ENCODE measurements at regions not wholly inside any gene's neighbourhood (a gene's known extent, or its start where the extent isn't known, plus 50 kb on each side); places are given as distances from the start of the nearest gene placed in this dataset.

GRCh38 chr4:53809816-53810215 is 218.5 kb upstream of the LNX1 start:
- DNase-seq, result no peak

GRCh38 chr4:53805291-53805690 is 214.0 kb upstream of the LNX1 start:
- DNase-seq, result no peak

- peak; percentile 9 for DNase-seq
Measured at GRCh38 chr4:53804719-53805118, 213.4 kb upstream of the LNX1 start.

DNA sequence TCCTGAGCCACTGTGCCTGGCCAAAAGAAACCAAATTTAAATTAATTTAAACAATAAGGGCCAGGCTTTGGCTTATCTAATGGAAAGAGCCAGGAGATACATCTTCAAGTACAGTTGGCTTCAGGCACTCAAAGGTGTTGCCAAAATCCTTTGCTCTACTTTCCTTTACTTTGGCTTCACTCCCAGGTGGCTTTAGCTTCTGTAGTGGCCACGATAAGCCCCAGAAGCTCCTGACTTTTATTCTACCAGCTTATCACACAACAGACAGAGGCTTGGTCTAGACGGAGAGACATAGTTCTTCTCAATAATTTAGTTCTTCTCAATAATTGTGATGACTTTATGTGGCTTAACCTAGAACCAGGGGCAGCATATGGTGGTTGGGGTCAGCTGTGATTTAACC is 211.2 kb upstream of the LNX1 start:
- DNase-seq, result no peak

DNA sequence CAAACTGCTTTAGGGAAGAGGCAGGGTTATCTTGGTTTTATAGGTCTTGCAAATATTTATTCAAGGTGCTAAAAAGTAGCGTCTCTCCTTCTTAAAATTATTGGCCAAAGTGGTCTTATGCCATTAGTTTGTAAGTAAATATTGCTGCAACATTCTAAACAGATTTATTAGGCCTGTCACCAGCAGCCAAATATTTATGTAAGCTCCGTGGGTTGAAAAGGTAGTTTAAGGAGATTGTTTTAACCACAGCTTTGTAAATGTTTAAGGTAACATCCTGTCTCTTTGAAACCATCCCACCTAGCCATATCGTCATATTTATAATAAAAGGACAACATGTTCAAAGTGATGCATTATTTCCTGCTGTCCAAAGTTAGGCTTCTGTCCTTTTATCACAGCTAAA is 210.1 kb upstream of the LNX1 start:
- no peak for DNase-seq

GRCh38 chr4:53800741-53801140 is 209.5 kb upstream of the LNX1 start:
- DNase-seq, result no peak

- DNase-seq, result no peak
Measured at GRCh38 chr4:53793096-53793495, 201.8 kb upstream of the LNX1 start.

DNA sequence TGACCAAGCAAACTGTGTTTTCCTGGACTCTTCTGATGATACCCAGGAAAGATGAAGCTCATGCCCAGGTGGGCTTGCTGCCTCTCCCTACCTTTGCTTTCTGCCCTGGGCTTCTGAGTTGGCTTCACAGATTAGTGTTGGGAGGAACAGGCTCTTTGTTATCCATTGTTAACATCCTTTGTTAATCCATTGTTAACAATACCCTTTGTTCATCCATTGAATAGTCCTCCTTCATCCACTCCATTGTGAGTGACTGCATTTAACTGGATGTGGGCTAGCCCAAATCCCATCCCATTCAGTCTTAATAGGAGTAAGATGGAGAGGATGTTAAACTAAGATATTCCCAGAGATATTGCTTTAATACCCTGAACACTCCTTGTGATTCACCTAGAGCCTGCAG is 199.0 kb upstream of the LNX1 start:
- no peak for DNase-seq

GRCh38 chr4:53788621-53789020 is 197.3 kb upstream of the LNX1 start:
- no peak for DNase-seq

- no peak for DNase-seq
Measured at GRCh38 chr4:53788011-53788410, 196.7 kb upstream of the LNX1 start.

- DNase-seq, result no peak
Measured at GRCh38 chr4:53786632-53787031, 195.3 kb upstream of the LNX1 start.

DNA sequence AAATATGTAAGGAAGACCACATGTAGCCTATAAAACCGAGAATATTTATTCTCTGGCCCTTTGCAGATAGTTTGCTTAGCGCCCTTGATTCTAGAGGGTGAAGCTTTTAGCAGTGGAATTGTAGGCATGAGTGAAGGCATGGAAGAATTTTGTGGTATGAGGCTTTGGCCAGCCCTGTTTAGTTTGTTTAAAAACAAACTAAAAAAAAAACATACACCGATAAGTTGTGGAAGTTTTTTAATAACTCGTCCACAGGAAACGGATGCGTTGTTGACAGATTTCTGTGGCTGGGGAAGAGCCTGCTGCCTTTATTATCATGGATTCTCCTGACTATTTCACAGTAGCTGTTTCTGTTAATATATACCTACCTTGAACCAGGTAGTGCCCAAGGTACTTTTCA is 194.7 kb upstream of the LNX1 start:
- DNase-seq, result no peak

DNA sequence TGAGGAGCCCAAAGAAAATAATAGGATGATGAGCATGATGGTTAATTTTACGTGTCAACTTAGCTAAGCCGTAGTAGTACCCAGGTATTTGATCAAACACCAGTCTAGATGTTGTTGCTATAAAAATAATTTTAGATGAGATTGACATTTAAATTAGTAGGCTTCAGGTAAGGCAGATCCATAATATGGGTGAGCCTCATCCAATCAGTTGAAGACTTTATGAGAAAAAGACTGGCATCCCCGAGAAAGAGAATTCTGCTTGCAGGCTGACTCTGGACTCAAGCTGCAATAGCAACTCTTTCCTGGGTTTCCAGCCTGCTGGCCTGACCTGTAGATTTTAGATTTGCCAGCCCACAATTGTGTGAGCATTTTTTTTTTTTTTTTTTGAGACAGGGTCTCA is 192.8 kb upstream of the LNX1 start:
- no peak for DNase-seq

GRCh38 chr4:53783208-53783859 is 192.0 kb upstream of the LNX1 start:
- DNase-seq, result no peak

DNA sequence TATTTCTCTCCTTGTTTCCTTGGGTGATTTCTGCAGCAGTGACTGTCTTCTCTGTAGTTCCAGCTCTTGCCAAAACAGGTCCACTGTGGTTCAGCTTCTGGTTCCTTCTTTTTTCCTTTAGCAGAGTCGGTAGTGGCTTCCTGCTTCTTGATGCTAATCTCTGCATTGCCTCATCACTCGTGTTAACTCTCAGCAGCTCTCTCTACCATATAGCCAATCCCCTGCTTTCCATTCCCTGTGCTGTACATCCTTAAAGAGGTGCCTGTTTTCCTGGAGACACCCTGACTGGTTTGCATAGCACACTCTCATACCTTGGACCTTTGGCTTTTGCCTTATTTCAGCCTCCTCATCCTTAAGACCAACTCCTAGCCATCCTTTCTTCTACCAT is 191.2 kb upstream of the LNX1 start:
- DNase-seq, result no peak

GRCh38 chr4:53781629-53782457 is 190.6 kb upstream of the LNX1 start:
- DNase-seq, result no peak

GRCh38 chr4:53780736-53781400 is 189.6 kb upstream of the LNX1 start:
- DNase-seq, result no peak

DNA sequence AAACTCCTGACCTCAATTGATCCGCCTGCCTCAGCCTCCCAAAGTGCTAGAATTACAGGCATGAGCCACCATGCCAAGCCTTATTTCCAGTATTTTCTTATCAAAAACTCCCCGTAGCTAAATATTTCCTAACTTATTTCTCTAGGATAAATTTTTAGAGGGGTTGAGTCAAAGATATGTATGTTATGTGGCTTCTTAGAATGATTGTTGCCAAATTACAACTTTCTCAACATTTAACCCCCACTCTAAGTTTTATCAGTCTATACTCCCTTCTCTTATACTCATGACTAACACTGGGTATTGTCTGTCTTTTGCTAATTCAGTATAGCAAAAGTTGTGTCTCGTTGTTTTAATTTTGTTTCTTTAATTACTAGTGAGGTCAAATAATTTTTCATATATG is 187.7 kb upstream of the LNX1 start:
- DNase-seq, result no peak

DNA sequence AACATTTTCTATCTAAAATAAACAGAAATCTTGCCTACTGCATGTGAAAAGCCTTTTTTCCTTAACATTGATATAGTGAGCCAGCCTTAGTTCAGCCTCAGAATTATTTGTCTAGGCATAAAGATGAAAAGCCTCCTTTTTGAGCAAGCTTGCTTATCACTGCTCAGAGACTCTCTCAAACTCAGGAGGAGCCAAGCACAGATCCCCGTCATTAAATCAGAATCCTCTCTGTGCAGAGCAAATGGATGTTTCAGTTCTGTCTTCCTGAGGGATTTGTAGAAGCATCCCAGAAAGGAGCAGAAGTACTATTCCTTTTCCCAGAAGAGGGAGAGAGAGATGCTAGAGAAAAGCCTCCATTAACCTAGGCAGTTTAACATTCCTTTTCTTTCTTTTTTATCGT is 186.9 kb upstream of the LNX1 start:
- DNase-seq, result no peak

DNA sequence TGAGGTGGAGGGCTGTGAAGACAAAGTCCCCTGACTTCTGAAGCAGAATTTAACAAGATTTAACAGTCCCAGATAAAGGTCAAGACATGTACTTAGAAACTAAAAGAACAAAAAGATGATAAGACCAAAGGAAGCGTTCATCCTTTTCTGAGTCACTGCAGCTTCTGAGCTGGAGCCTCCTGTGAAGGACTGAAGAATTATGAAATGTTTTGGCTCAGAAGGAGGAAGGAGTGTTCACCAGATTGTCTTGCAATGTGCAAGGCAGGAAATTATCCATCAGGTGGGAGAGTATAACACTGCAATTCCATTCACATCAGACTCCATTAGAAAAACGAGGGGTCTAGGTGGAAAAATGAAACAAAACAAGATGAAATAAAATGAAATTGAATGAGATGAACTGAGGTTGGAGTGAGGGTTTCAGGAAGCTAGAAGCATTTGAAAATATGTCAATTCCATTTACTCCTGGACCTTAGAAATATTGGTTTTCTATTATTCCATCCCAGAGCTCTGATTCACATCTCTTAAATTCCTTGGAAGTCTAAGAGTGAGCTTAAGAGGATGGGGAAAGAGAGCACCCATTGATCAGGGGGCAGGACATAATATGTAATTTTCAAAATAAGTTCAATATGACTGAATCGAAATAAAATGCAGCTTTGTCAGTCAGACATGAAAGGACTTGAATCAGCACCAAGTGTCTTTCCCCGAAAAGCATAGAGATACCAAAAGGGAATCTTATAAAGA is 186.1 kb upstream of the LNX1 start:
- DNase-seq, result no peak

DNA sequence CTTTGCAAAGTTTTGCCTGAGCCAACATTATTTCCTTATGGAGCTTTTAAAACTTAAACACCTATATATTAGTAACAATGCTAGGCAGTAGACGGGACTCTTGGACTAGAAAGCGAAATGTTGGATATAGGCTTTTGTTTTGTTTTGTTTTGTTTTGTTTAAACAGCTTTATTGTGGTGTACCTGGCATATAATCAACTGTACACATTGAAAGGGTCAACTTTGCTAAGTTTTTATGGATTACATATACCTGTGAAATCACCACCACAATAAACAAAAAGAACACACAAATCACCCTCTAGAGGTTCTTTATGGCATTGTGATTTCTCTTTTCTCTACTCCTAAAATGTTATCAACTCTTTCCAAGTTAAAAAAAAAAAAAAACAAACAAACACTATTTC is 184.9 kb upstream of the LNX1 start:
- DNase-seq, result no peak

DNA sequence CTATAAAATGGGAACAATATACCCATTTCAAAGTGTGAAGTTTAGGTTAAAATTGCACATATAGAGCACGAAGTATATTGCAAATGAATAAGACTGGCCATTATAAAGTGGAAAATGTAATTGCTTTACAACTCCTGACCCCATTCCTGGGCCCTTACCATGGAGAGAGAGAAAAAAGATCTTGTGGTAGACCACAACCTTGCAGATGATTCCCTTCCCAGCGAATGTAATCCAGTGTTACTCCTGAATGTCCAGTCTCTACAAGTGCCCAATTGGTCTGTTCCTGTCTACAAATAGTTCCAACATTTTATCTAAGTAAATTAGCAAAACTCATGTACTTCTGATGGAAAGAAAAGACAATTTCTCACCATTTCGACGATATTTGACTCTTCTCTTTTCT is 184.1 kb upstream of the LNX1 start:
- no peak for DNase-seq

GRCh38 chr4:53771326-53771725 is 180.0 kb upstream of the LNX1 start:
- no peak for DNase-seq

DNA sequence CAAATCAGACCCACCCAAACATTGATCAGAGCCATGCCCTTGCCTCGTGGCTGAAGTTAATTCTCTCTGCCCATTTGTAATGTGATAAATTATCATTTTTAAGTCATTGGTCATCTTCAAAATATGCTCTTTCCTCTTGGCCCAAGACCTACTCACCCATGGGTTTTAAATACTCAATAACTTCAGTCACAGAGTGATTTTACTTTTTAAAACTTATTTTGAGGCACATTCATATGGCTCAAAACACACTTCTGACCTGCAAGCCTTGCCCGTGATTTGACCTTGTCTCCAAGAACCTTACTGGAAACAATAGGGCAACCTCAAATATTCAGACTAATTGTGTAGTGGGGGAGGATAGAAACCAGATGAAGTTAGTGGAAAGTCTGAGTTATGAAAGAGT is 176.2 kb upstream of the LNX1 start:
- no peak for DNase-seq
